HG03457 (cell line): ENCODE measurements at regions not wholly inside any gene's neighbourhood (a gene's known extent, or its start where the extent isn't known, plus 50 kb on each side); places are given as distances from the start of the nearest gene placed in this dataset.
"Not testable (repeated sequence)": the region's sequence is repeated elsewhere in the genome, so short reads cannot be mapped to it uniquely, and the experiment has no call there.

Experiments
- ATAC-seq: cut with Tn5 transposase; IDR thresholded peaks from one replicate; pipeline ENCODE4 v1.9.1; 2021; ENCODE audit warnings: moderate number of reproducible peaks; ENCODE audit not compliant: unreplicated experiment

DNA sequence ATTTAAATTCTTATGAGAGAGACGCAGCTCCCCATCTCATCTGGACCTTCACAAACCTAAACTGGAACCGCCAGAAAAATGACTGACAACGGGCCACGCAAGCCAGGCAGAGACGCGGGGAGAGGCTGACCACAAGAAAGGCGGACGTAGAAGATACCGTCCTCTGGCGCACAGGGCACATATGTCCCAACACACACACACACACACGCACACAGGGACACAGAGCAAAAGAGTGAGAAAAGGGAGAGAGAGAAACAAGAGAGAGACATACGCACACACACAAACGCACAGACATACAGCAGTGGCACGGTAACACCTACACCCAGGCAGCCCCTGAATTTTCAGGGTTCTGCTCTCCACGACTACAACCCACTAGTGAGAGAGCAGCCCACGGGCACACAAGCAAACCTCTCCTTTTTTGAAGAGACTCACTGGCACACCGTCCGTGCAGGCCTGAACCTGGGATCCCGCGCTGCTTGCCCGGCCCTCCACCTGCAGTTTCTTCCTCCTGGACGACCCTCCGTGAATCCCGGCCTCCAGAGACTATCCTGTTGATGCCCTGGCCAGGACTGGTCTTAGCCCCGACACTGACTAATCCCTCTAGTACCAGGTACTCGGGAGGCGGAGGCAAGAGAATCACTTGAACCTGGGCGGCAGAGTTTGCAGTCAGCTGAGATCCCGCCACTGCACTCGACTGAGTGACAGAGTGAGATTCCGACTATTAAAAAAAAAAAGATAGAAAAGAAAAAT lies 156.5 kb upstream of the ZNF337 start:
- ATAC-seq: not testable (repeated sequence)

- ATAC-seq: not testable (repeated sequence)
Measured at GRCh38 chr20:25850133-25850532, 153.5 kb upstream of the ZNF337 start.

DNA sequence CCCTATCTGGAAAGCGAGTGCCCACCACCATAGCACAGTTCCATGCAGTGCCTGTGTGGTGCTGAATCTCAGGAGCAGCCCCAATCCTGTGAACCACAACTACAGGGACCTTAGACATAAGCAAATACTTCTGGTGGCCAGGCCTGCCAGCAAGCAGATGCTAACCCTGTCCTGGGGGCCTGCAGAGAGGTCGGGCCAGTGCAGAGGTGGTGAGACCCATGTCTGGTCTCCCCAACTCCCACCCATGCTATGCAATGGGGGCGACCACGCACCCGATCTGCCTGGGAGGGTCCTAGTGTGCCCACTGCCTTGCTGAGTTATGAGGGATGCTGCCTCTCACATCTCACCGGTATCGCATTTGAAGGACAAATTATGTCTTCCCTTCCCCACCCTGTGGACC lies 151.6 kb upstream of the ZNF337 start:
- no peak for ATAC-seq

GRCh38 chr20:25844640-25845039 lies 148.0 kb upstream of the ZNF337 start:
- ATAC-seq: not testable (repeated sequence)

DNA sequence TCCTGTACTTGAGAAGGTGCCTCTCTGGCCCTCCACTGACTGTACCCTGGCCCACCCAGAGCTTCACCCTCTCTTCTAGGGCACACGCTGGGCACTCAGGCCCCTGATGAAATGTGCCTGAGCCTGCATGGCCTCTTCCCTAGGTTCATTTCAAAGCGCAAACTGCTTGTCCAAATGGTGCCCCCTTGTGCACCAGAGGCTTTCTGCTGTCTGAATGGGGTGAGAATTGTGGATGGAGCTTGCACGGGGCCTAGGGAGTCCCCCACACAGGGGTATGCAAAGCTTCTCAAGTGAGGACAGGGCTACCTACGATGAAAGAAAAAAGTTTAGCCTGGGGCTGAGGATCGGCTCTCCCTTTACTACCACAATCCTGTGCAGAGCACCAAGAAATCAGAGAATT lies 116.9 kb upstream of the ZNF337 start:
- ATAC-seq: not testable (repeated sequence)

DNA sequence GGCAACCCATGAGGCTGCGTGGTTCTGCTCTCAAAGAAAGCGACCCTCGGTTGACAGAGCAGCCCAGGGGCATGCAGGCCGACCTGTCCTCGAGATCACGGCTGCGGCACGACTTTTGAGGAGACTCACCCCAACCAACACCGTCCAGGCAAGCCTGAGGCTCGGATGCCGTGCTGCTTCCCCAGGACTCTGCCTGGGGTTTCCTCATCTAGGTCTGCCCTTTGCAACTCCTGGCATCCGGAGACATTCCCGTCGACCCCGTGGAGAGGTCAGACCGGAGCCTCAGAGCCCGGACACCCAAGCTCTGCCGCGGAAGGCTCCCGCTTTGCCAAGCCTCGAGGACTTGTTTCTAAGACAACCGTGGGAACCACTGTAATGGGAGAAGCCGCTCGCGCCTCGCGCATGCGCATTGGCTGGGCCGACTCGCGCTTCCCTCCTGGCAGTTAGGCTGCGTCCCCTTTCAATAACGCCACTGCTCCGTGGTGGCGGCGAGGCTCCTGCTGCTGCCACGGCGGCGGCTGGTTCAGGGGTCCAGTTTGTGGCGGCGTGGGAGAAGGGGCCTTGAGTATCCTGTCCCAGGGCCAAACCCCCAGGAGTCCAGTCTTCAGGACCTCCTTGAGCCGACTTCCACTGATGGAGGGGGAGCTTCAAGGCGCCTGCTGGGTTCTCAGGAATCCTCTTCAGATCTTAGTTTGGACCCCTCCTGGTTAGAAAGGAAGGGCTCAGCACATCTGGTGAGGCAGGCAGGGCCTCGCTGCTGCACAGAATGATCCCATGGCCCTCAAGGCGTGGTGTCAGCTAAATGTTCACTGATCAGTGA lies 101.7 kb upstream of the ZNF337 start:
- ATAC-seq: not testable (repeated sequence)

- ATAC-seq: not testable (repeated sequence)
Measured at GRCh38 chr20:25797062-25797461, 100.4 kb upstream of the ZNF337 start.

DNA sequence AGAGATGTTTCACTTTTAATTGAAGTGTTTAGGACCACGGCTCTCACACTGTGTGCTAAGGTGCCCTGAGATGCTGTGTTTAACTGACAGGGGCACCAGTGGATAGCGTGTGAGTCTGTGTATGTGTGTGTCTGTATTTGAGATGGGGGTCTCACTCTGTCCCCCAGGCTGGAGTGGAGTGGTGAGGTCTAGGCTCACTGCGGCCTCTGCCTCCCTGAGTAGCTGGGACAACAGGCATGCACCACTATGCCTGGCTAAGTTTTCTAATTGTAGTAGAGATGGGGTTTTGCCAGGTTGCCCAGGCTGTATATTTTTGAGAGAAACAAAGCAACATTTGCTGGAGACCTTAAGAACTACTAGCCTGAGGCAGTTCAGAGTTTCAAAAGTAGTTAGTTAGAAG lies 80.6 kb upstream of the ZNF337 start:
- not testable (repeated sequence) for ATAC-seq

DNA sequence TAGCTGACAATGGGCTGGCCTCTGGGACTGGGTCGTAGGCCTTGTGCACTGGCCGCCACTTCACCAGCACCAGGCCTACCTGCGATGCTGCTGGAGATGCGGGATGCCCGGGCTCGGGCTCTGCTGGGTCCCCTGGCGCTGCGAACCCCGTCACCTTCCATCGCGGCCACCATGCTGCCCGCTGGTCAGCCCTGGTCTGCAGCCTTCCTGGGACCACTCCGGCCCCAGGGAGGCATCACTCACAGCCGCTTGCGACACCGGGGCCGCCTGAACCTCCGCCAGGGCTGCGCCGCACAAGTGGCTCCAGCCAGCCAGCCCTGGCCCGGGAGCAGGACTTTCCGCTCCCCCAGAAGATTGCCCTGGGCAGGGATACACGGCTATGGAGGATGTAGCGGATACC lies 78.1 kb upstream of the ZNF337 start:
- not testable (repeated sequence) for ATAC-seq

DNA sequence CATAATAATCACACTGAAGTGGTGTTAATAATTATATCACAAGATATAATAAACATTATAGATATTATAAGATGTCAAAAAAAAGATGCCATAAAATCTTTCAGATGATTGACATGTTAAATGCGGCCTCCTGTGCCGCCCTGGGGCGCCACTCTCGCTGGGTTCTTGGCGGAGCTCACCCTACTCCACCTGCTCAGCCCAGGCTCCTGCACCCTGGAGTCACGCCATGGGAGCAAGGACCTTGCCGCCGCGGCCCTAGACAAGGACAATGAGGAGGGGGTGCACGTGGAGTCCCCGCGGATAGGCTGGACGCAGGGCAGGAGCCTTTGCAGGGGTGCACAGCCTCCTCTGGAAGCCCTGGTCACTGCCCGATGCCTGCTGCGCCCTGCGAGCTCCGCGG lies 77.5 kb upstream of the ZNF337 start:
- not testable (repeated sequence) for ATAC-seq

DNA sequence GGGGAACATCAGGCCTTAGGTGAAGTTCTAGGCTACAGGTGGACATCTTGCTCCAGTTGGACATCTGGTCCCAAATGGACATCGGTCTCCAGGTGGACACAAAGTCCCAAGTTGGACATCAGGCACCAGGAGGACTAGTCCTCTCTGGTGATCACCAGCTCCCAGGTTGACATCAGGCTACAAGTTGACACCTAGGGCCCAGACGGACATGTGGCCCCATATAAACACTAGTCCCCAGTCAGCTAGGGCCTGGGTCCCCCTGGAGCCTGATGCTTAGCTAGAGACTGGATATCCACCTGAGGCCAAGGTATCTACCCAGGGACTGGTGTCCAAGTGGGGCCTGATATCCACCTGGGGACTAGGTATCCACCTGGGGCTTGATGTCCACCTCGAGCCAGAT lies 75.8 kb upstream of the ZNF337 start:
- ATAC-seq: not testable (repeated sequence)

DNA sequence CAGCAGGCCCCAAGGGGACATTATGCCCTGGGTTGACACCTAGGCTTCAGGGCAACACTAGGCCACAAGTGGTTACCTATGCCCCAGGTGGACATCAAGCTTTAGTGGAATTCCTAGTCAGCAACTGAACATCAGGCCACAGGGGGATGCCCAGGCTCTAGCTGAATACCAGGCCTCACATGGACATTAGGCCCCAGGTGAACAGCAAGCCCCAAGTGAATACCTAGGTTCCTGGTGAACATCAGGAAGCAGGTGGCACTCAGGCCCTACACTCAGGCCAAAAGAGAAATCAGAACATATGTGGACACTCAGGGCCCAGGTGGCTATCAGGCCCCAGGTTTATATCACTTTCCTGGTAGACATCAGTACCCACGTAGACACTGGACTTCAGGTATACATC lies 75.2 kb upstream of the ZNF337 start:
- not testable (repeated sequence) for ATAC-seq

DNA sequence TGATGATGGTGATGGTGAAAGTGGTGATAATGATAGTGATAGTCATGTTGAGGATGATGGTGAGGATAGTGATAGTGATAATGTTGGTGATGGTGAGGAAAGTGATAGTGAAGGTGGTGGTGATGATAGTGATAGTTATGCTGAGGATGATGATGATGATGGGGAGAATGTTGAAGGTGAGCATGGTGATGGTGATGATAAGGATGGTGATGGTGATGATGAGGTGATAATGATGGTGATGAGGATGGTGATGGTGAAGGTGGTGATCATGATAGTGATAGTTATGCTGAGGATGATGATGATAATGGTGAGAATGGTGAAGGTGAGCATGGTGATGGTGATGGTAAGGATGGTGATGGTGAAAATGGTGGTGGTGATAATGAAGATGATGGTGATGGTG lies 64.9 kb upstream of the ZNF337 start:
- ATAC-seq: no peak

- not testable (repeated sequence) for ATAC-seq
Measured at GRCh38 chr20:25761046-25761445, 64.4 kb upstream of the ZNF337 start.

DNA sequence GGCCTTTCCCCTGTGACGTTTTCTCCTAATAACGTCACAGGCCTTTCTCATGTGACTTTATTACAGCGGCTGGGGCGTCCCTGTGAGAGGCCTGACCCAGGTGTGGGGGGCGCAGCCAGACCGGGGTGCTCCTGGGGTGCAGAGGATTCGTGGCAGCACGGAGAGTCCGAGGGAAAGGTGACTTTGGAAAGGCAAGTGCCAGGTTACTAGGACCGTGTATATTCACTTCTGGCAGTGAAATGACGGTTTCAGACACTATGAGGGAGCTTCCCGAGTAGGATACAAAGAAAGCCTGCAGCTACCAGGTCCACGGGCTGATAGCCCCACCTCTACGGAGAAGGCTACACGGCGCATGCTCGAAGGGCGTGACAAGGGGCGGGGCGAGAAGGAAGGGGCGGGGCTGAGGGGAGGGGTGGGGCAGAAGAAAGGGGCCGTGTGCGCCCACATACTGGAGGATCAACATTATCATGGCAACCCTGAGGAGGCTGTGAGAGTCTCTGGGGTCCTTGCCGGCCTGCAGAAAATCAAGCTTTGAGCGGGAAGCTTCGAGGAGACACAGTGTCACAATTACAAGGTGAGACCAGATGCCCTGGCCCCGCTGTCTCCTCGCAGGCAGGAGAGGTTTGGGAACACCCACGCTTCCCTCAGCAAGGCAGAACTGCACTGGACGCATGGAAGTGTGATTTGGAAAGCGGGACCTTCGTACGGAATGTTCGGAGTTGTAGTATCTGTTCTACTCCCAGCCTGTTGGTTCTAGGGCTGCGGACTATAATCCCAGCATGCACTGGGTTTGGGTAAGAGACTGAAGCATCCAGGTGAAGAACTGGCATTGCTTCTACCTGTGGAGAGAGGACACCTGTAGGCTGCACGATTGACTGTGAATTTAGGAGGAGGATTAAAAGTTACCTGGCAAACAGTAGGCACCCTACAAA lies 54.4 kb upstream of the ZNF337 start:
- peak; percentile 92 for ATAC-seq

DNA sequence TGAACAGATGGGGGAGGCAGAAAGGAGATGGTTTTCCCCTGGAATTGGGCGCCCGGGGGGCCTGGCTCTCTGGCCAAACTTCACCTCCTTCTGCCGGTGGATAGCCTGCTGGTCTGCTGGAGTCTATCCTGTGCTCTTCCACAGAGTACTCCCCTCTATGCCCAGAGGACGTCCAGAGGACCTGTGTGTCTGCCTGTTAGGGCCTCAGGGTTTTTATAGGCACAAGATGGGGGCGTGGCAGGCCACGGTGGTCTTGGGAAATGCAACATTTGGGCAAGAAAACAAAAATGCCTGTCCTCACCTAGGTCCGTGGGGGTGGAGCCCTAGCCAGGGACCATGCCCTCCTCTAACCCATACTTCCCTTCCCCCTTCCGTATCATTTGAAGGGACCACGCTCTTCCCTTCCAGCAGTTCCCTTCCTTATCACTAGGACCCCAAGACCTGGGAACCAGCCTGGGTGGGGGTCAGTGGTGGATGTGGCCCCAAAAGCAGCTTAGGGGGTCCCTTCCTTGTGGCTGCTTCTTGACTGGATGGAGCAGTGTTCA lies 53.6 kb upstream of the ZNF337 start:
- ATAC-seq: no peak

GRCh38 chr20:25749649-25750048 lies 53.0 kb upstream of the ZNF337 start:
- no peak for ATAC-seq
